K562 (cell line): ENCODE measurements at regions not wholly inside any gene's neighbourhood (a gene's known extent, or its start where the extent isn't known, plus 50 kb on each side); places are given as distances from the start of the nearest gene placed in this dataset.

Experiments
- CEBPG ChIP-seq, 3 experiments: fragments of 200-800 bp in 1 of 3; sonication (Bioruptor generic) in 1 of 3; sonication (generic) in 1 of 3; formaldehyde crosslinking in 1 of 3; IDR thresholded peaks in 2 of 3; conservative IDR thresholded peaks in 1 of 3; 2 replicates each; pipeline versions ENCODE4 v1.6.1 to v1.8.0; 2016 to 2022; ENCODE audit warnings: missing compliant biosample characterization in 2 of 3, missing genetic modification characterization in 2 of 3, mild to moderate bottlenecking in 1 of 3, missing genetic modification reagents in 1 of 3
- NBN ChIP-seq: fragments of 450-650 bp; IDR thresholded peaks from 2 replicates; pipeline ENCODE4 v1.6.1; 2016; ENCODE audit warnings: low read depth, mild to moderate bottlenecking

- TF ChIP-seq CEBPG (CRISPR knock-in tag; IDR thresholded peaks at IDR 0.05) = no peak
- no peak for TF ChIP-seq CEBPG (tag; conservative IDR thresholded peaks at IDR 0.05 in 1 of 2, IDR thresholded peaks at IDR 0.05 in 1 of 2)
- no peak for TF ChIP-seq NBN
These were observed 123.0 kb downstream of the GPR85 start for GRCh38 chr7:112963634-112964033.
